Liver (tissue), 8 donors: ENCODE measurements at regions not wholly inside any gene's neighbourhood (a gene's known extent, or its start where the extent isn't known, plus 50 kb on each side); places are given as distances from the start of the nearest gene placed in this dataset.

Experiments
- DNase-seq: peaks from one replicate; pipeline ENCODE4 v3.0.0-alpha.2; 2017; ENCODE audit warnings: low spot score
- H3K27ac ChIP-seq, 2 donors: one replicate each; pipeline ENCODE4 v1.7.0; 2013; ENCODE audit warnings: inconsistent platforms in 2 of 2, low read length in 2 of 2, control low read depth in 1 of 2, low read depth in 1 of 2, mild to moderate bottlenecking in 1 of 2
- H3K27me3 ChIP-seq, 4 donors: one replicate each; pipeline versions ENCODE4 v1.6.1 to v1.7.0; 2013; ENCODE audit warnings: low read length in 3 of 4, inconsistent platforms in 1 of 4, mild to moderate bottlenecking in 1 of 4, moderate library complexity in 1 of 4; ENCODE audit not compliant: control insufficient read depth in 4 of 4, insufficient read depth in 4 of 4
- H3K36me3 ChIP-seq, 4 donors: one replicate each; pipeline versions ENCODE4 v1.6.1 to v1.7.0; 2013; ENCODE audit warnings: low read length in 3 of 4, mild to moderate bottlenecking in 3 of 4, low read depth in 1 of 4, moderate library complexity in 1 of 4; ENCODE audit not compliant: control insufficient read depth in 4 of 4, insufficient read depth in 3 of 4
- H3K4me1 ChIP-seq, 4 donors: one replicate each; pipeline versions ENCODE4 v1.6.1 to v1.7.0; 2013; ENCODE audit warnings: low read length in 3 of 4, mild to moderate bottlenecking in 3 of 4, moderate library complexity in 1 of 4; ENCODE audit not compliant: control insufficient read depth in 4 of 4, insufficient read depth in 4 of 4
- H3K4me3 ChIP-seq, 3 donors: one replicate each; pipeline versions ENCODE4 v1.6.1 to v1.7.0; 2013; ENCODE audit warnings: low read length in 3 of 3, control low read depth in 1 of 3, low read depth in 1 of 3, mild to moderate bottlenecking in 1 of 3
- H3K9ac ChIP-seq, 2 donors: one replicate each; pipeline ENCODE4 v1.7.0; 2013; ENCODE audit warnings: low read length in 2 of 2, mild to moderate bottlenecking in 2 of 2, moderate library complexity in 2 of 2, control low read depth in 1 of 2, low read depth in 1 of 2
- H3K9me3 ChIP-seq, 4 donors: one replicate each; pipeline versions ENCODE4 v1.6.1 to v1.7.0; 2013; ENCODE audit warnings: low read length in 3 of 4; ENCODE audit not compliant: control insufficient read depth in 4 of 4
- ATF3 ChIP-seq: IDR thresholded peaks from 2 replicates; pipeline ENCODE4 v1.6.1; 2016; ENCODE audit warnings: antibody characterized with exemption
- CTCF ChIP-seq: fragments of 150-350 bp; IDR thresholded peaks from 2 replicates; pipeline ENCODE4 v1.5.1; 2017; ENCODE audit warnings: improper control_type of control experiment, low read depth, low read length; ENCODE audit not compliant: missing input control
- EGR1 ChIP-seq, 2 donors: IDR thresholded peaks; 2 replicates each; pipeline ENCODE4 v1.6.1; 2016 to 2018; ENCODE audit warnings: antibody characterized with exemption in 2 of 2, low read depth in 2 of 2
- FOXA1 ChIP-seq: IDR thresholded peaks from 2 replicates; pipeline ENCODE4 v1.6.1; 2016; ENCODE audit warnings: antibody characterized with exemption
- FOXA2 ChIP-seq: IDR thresholded peaks from 2 replicates; pipeline ENCODE4 v1.6.1; 2016; ENCODE audit warnings: antibody characterized with exemption
- GABPA ChIP-seq, 2 donors: IDR thresholded peaks in 1 of 2; conservative IDR thresholded peaks in 1 of 2; 2 replicates each; pipeline ENCODE4 v1.6.1; 2016; ENCODE audit warnings: antibody characterized with exemption in 2 of 2, mild to moderate bottlenecking in 1 of 2, moderate library complexity in 1 of 2
- HNF4A ChIP-seq, 2 donors: conservative IDR thresholded peaks; 2 replicates each; pipeline ENCODE4 v1.6.1; 2016; ENCODE audit warnings: antibody characterized with exemption in 2 of 2, mild to moderate bottlenecking in 2 of 2
- HNF4G ChIP-seq: IDR thresholded peaks from 2 replicates; pipeline ENCODE4 v1.6.1; 2016; ENCODE audit warnings: antibody characterized with exemption
- JUND ChIP-seq, 2 donors: IDR thresholded peaks; 2 replicates each; pipeline ENCODE4 v1.6.1; 2016; ENCODE audit warnings: antibody characterized with exemption in 2 of 2
- MAX ChIP-seq: IDR thresholded peaks from 2 replicates; pipeline ENCODE4 v1.6.1; 2016; ENCODE audit warnings: antibody characterized with exemption
- NR2F2 ChIP-seq: IDR thresholded peaks from 2 replicates; pipeline ENCODE4 v1.6.1; 2016; ENCODE audit warnings: antibody characterized with exemption
- RAD21 ChIP-seq, 2 donors: IDR thresholded peaks; 2 replicates each; pipeline ENCODE4 v1.6.1; 2016; ENCODE audit warnings: antibody characterized with exemption in 2 of 2, mild to moderate bottlenecking in 2 of 2
- RXRA ChIP-seq, 2 donors: IDR thresholded peaks; 2 replicates each; pipeline ENCODE4 v1.6.1; 2017 to 2018; ENCODE audit warnings: antibody characterized with exemption in 2 of 2, mild to moderate bottlenecking in 1 of 2
- SP1 ChIP-seq: IDR thresholded peaks from 2 replicates; pipeline ENCODE4 v1.6.1; 2018; ENCODE audit warnings: antibody characterized with exemption, mild to moderate bottlenecking
- TAF1 ChIP-seq: conservative IDR thresholded peaks from 2 replicates; pipeline ENCODE4 v1.6.1; 2016; ENCODE audit warnings: antibody characterized with exemption, mild to moderate bottlenecking
- YY1 ChIP-seq: IDR thresholded peaks from 2 replicates; pipeline ENCODE4 v1.6.1; 2016; ENCODE audit warnings: antibody characterized with exemption, mild to moderate bottlenecking
- WGBS: extraction: QIAGEN DNeasy Blood & Tissue Kit; methylation state at CpG from one replicate; pipeline ENCODE4 v1.1.7; 2013; 5-methylcytosine and 5-hydroxymethylcytosine counted together
- TF ChIP-seq, protein P1 (sequence below): IDR thresholded peaks from 2 replicates; pipeline ENCODE4 v1.6.1; 2016; ENCODE audit warnings: antibody characterized with exemption
- TF ChIP-seq, protein P2 (sequence below): IDR thresholded peaks from 2 replicates; pipeline ENCODE4 v1.6.1; 2016; ENCODE audit warnings: antibody characterized with exemption, mild to moderate bottlenecking
- donor health status: healthy.
- donor health status: healthy.
- donor health status: healthy.
- donor health status: healthy.
- donor health status: healthy.

- no peaks in the 10 kb centered on the region for H3K27me3 ChIP-seq
- no peak overlapping the region for H3K4me3 ChIP-seq
Measured at GRCh38 chr5:50898966-50899365, 232.5 kb downstream of the PARP8 start.

GRCh38 chr5:50900952-50901510, 234.6 kb downstream of the PARP8 start:
- no peak for TF ChIP-seq RXRA (IDR thresholded peaks at IDR 0.05)
- TF ChIP-seq, protein P1, sequence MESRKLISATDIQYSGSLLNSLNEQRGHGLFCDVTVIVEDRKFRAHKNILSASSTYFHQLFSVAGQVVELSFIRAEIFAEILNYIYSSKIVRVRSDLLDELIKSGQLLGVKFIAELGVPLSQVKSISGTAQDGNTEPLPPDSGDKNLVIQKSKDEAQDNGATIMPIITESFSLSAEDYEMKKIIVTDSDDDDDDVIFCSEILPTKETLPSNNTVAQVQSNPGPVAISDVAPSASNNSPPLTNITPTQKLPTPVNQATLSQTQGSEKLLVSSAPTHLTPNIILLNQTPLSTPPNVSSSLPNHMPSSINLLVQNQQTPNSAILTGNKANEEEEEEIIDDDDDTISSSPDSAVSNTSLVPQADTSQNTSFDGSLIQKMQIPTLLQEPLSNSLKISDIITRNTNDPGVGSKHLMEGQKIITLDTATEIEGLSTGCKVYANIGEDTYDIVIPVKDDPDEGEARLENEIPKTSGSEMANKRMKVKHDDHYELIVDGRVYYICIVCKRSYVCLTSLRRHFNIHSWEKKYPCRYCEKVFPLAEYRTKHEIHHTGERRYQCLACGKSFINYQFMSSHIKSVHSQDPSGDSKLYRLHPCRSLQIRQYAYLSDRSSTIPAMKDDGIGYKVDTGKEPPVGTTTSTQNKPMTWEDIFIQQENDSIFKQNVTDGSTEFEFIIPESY, result no peak
- TF ChIP-seq JUND (IDR thresholded peaks at IDR 0.05), result no peak
- no peak for TF ChIP-seq YY1
- TF ChIP-seq ATF3, result no peak
- TF ChIP-seq HNF4A (conservative IDR thresholded peaks at IDR 0.05), result no peak
- TF ChIP-seq, protein P2, sequence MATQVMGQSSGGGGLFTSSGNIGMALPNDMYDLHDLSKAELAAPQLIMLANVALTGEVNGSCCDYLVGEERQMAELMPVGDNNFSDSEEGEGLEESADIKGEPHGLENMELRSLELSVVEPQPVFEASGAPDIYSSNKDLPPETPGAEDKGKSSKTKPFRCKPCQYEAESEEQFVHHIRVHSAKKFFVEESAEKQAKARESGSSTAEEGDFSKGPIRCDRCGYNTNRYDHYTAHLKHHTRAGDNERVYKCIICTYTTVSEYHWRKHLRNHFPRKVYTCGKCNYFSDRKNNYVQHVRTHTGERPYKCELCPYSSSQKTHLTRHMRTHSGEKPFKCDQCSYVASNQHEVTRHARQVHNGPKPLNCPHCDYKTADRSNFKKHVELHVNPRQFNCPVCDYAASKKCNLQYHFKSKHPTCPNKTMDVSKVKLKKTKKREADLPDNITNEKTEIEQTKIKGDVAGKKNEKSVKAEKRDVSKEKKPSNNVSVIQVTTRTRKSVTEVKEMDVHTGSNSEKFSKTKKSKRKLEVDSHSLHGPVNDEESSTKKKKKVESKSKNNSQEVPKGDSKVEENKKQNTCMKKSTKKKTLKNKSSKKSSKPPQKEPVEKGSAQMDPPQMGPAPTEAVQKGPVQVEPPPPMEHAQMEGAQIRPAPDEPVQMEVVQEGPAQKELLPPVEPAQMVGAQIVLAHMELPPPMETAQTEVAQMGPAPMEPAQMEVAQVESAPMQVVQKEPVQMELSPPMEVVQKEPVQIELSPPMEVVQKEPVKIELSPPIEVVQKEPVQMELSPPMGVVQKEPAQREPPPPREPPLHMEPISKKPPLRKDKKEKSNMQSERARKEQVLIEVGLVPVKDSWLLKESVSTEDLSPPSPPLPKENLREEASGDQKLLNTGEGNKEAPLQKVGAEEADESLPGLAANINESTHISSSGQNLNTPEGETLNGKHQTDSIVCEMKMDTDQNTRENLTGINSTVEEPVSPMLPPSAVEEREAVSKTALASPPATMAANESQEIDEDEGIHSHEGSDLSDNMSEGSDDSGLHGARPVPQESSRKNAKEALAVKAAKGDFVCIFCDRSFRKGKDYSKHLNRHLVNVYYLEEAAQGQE, result no peak
- TF ChIP-seq EGR1 (IDR thresholded peaks at IDR 0.05; ENCODE audit: low read depth in 2 of 2), result no peak
- no peak for TF ChIP-seq NR2F2
- no peak for TF ChIP-seq FOXA2
- no peak for TF ChIP-seq RAD21 (IDR thresholded peaks at IDR 0.05)
- no peak for TF ChIP-seq TAF1
- TF ChIP-seq CTCF, result no peak
- TF ChIP-seq SP1, result no peak
- no peak for TF ChIP-seq MAX
- TF ChIP-seq FOXA1, result no peak
- TF ChIP-seq HNF4G, result no peak
- no peak for TF ChIP-seq GABPA (IDR thresholded peaks at IDR 0.05 in 1 of 2, conservative IDR thresholded peaks at IDR 0.05 in 1 of 2)
- H3K27ac ChIP-seq, result no peak overlapping the region
- no peak overlapping the region for H3K4me3 ChIP-seq
- whole genome bisulfite sequencing, result 88% methylated on average over 3 of the region's 3 CpGs
- no peak for DNase-seq
- H3K36me3 ChIP-seq, result no peaks in the 10 kb centered on the region
- no peaks in the 10 kb centered on the region for H3K9me3 ChIP-seq
- H3K9ac ChIP-seq, result no peak overlapping the region
- H3K4me1 ChIP-seq, result no peaks in the 10 kb centered on the region
- H3K27me3 ChIP-seq, result no peaks in the 10 kb centered on the region

More at GRCh38 chr5:50898966-50899365, 232.5 kb downstream of the PARP8 start:
- no peak for DNase-seq
- no peak overlapping the region for H3K9ac ChIP-seq
- TF ChIP-seq CTCF (no peak), SP1 (no peak), NR2F2 (no peak)
- H3K36me3 ChIP-seq, result no peaks in the 10 kb centered on the region
- no peaks in the 10 kb centered on the region for H3K4me1 ChIP-seq
- H3K9me3 ChIP-seq, result no peaks in the 10 kb centered on the region
- H3K27ac ChIP-seq, result no peak overlapping the region
